GM19239 (cell line): ENCODE measurements at regions not wholly inside any gene's neighbourhood (a gene's known extent, or its start where the extent isn't known, plus 50 kb on each side); places are given as distances from the start of the nearest gene placed in this dataset.
"Not testable (repeated sequence)": the region's sequence is repeated elsewhere in the genome, so short reads cannot be mapped to it uniquely, and the experiment has no call there.

ENCODE experiments used
- DNase-seq: peaks from one replicate; pipeline ENCODE4 v3.0.0; 2011; ENCODE audit warnings: low spot score; ENCODE audit not compliant: insufficient read length
- FAIRE-seq: peaks from 2 replicates; lab custom pipeline; 2011; peaks lifted over from hg19 to GRCh38; lab: Jason Lieb, UNC

GRCh38 chr6:4474810-4475209, 301.4 kb upstream of the CDYL start:
- DNase-seq (no peak), FAIRE-seq (no peak)

- FAIRE-seq: no peak
- no peak for DNase-seq
Observed at GRCh38 chr6:4472969-4473642, 303.1 kb upstream of the CDYL start.

- FAIRE-seq (no peak), DNase-seq (no peak)
Observed at GRCh38 chr6:4472222-4472621, 304.0 kb upstream of the CDYL start.

- DNase-seq, FAIRE-seq: not testable (repeated sequence)
Observed at GRCh38 chr6:4471515-4471914, 304.7 kb upstream of the CDYL start.

- no peak for DNase-seq
- FAIRE-seq: no peak
Observed at GRCh38 chr6:4470698-4471210, 305.4 kb upstream of the CDYL start.

GRCh38 chr6:4466769-4467480, 309.3 kb upstream of the CDYL start:
- no peak for FAIRE-seq

GRCh38 chr6:4466261-4466660, 309.9 kb upstream of the CDYL start:
- DNase-seq: no peak
- no peak for FAIRE-seq

More at GRCh38 chr6:4466769-4467480, 309.3 kb upstream of the CDYL start:
- no peak for DNase-seq

- FAIRE-seq: no peak
Observed at GRCh38 chr6:4464638-4465037, 311.6 kb upstream of the CDYL start.

GRCh38 chr6:4463236-4463635, 313.0 kb upstream of the CDYL start:
- no peak for FAIRE-seq
- DNase-seq: no peak

More at GRCh38 chr6:4464638-4465037, 311.6 kb upstream of the CDYL start:
- no peak for DNase-seq

- no peak for FAIRE-seq
- DNase-seq: no peak
Observed at GRCh38 chr6:4460586-4461475, 315.4 kb upstream of the CDYL start.

GRCh38 chr6:4459996-4460395, 316.2 kb upstream of the CDYL start:
- no peak for DNase-seq
- no peak for FAIRE-seq

GRCh38 chr6:4459032-4459431, 317.2 kb upstream of the CDYL start:
- DNase-seq (no peak), FAIRE-seq (no peak)

- DNase-seq (no peak), FAIRE-seq (no peak)
Observed at GRCh38 chr6:4451718-4452117, 316.3 kb upstream of the ECI2 start.

- DNase-seq (no peak), FAIRE-seq (no peak)
Observed at GRCh38 chr6:4451081-4451480, 315.7 kb upstream of the ECI2 start.

- DNase-seq: no peak
- FAIRE-seq: no peak
Observed at GRCh38 chr6:4450237-4450636, 314.9 kb upstream of the ECI2 start.

- DNase-seq (no peak), FAIRE-seq (no peak)
Observed at GRCh38 chr6:4449409-4449808, 314.0 kb upstream of the ECI2 start.

- FAIRE-seq: no peak
- no peak for DNase-seq
Observed at GRCh38 chr6:4448841-4449240, 313.5 kb upstream of the ECI2 start.

- DNase-seq (no peak), FAIRE-seq (no peak)
Observed at GRCh38 chr6:4447639-4448330, 312.4 kb upstream of the ECI2 start.

- DNase-seq (no peak), FAIRE-seq (peak; percentile 42)
Observed at GRCh38 chr6:4446982-4447381, 311.6 kb upstream of the ECI2 start.

- DNase-seq (no peak), FAIRE-seq (no peak)
Observed at GRCh38 chr6:4441981-4442434, 306.6 kb upstream of the ECI2 start.
